Uterus (tissue), 2 donors: ENCODE measurements at regions not wholly inside any gene's neighbourhood (a gene's known extent, or its start where the extent isn't known, plus 50 kb on each side); places are given as distances from the start of the nearest gene placed in this dataset.

Source experiments
- CTCF ChIP-seq, 4 experiments: fragments of 200-600 bp in 2 of 4; fragments of 450-650 bp in 2 of 4; sonication (generic) in 2 of 4; IDR thresholded peaks; one replicate each; pipeline ENCODE4 v1.5.1; 2016 to 2019; ENCODE audit warnings: antibody characterized with exemption in 4 of 4, mild to moderate bottlenecking in 2 of 4, moderate library complexity in 1 of 4
- POLR2A ChIP-seq, 2 donors: fragments of 450-650 bp; IDR thresholded peaks; one replicate each; pipeline ENCODE4 v1.6.1; 2016; ENCODE audit warnings: antibody characterized with exemption in 2 of 2, mild to moderate bottlenecking in 1 of 2, moderate library complexity in 1 of 2

- TF ChIP-seq POLR2A (IDR thresholded peaks at IDR 0.05) (no peak), CTCF (IDR thresholded peaks at IDR 0.05) (no peak)
Measured at GRCh38 chr12:59843260-59843843, 247.5 kb downstream of the SLC16A7 start.
